GM12878 (cell line): ENCODE measurements at regions not wholly inside any gene's neighbourhood (a gene's known extent, or its start where the extent isn't known, plus 50 kb on each side); places are given as distances from the start of the nearest gene placed in this dataset.

ENCODE experiments used
- ASH2L ChIP-seq: fragments of 300-600, 200-600 bp; sonication (generic); IDR thresholded peaks from 2 replicates; pipeline ENCODE4 v1.6.1; 2017; ENCODE audit warnings: low read depth, mild to moderate bottlenecking, borderline replicate concordance
- BHLHE40 ChIP-seq, 2 experiments: fragments of 450-650 bp in 1 of 2; IDR thresholded peaks; 2 replicates each; pipeline ENCODE4 v1.6.1; 2011 to 2017; ENCODE audit warnings: low read depth in 2 of 2, borderline replicate concordance in 1 of 2, improper control_type of control experiment in 1 of 2, low read length in 1 of 2, mild to moderate bottlenecking in 1 of 2
- CTCF ChIP-seq, 3 experiments: IDR thresholded peaks in 2 of 3; conservative IDR thresholded peaks in 1 of 3; 2 replicates each; pipeline ENCODE4 v1.5.1; 2011; ENCODE audit warnings: low read depth in 3 of 3, low read length in 3 of 3, mild to moderate bottlenecking in 3 of 3, control low read depth in 2 of 3, moderate library complexity in 2 of 3, inconsistent platforms in 1 of 3, mixed read lengths in 1 of 3; ENCODE audit not compliant: control insufficient read depth in 2 of 3, insufficient read depth in 1 of 3; ENCODE audit errors: extremely low read depth in 1 of 3
- EGR1 ChIP-seq, 2 experiments: IDR thresholded peaks; 1 replicate in 1 of 2; 2 replicates in 1 of 2; pipeline ENCODE4 v1.6.1; 2011 to 2012; ENCODE audit warnings: low read depth in 2 of 2, low read length in 2 of 2, borderline replicate concordance in 1 of 2, mild to moderate bottlenecking in 1 of 2, moderate library complexity in 1 of 2
- EP300 ChIP-seq, 2 experiments: fragments of 150-350 bp in 1 of 2; IDR thresholded peaks; 2 replicates each; pipeline ENCODE4 v1.6.1; 2011 to 2012; ENCODE audit warnings: low read depth in 2 of 2, low read length in 2 of 2, borderline replicate concordance in 1 of 2, improper control_type of control experiment in 1 of 2, inconsistent platforms in 1 of 2; ENCODE audit not compliant: control insufficient read depth in 1 of 2
- HDGF ChIP-seq: fragments of 450-650 bp; IDR thresholded peaks from 2 replicates; pipeline ENCODE4 v1.6.1; 2016; ENCODE audit warnings: antibody characterized with exemption
- MAX ChIP-seq: IDR thresholded peaks from 2 replicates; pipeline ENCODE4 v1.6.1; 2012; ENCODE audit warnings: low read depth, low read length, improper control_type of control experiment
- POLR2A ChIP-seq: IDR thresholded peaks from 2 replicates; pipeline ENCODE4 v1.6.1; 2011; ENCODE audit warnings: low read depth, mild to moderate bottlenecking, low read length
- YY1 ChIP-seq: IDR thresholded peaks from 2 replicates; pipeline ENCODE4 v1.6.1; 2011; ENCODE audit warnings: low read depth, mild to moderate bottlenecking, low read length

- TF ChIP-seq POLR2A = no peak
- no peak for TF ChIP-seq CTCF (IDR thresholded peaks at IDR 0.05 in 2 of 3, conservative IDR thresholded peaks at IDR 0.05 in 1 of 3; ENCODE audit: control insufficient read depth in 2 of 3, extremely low read depth in 1 of 3, insufficient read depth in 1 of 3, low read depth in 3 of 3, low read length in 3 of 3)
- TF ChIP-seq MAX = no peak
- TF ChIP-seq EGR1 (IDR thresholded peaks at IDR 0.05; ENCODE audit: borderline replicate concordance in 1 of 2, low read depth in 2 of 2, low read length in 2 of 2) = no peak
- no peak for TF ChIP-seq HDGF
- TF ChIP-seq BHLHE40 (IDR thresholded peaks at IDR 0.05; ENCODE audit: borderline replicate concordance in 1 of 2, low read depth in 2 of 2, low read length in 1 of 2) = no peak
- no peak for TF ChIP-seq EP300 (IDR thresholded peaks at IDR 0.05; ENCODE audit: borderline replicate concordance in 1 of 2, control insufficient read depth in 1 of 2, low read depth in 2 of 2, low read length in 2 of 2)
- TF ChIP-seq YY1 = no peak
- TF ChIP-seq ASH2L = no peak
Observed at GRCh38 chrX:39648548-39649254, 449.1 kb downstream of the BCOR start.
